GDM1 (cell line): ENCODE measurements at regions not wholly inside any gene's neighbourhood (a gene's known extent, or its start where the extent isn't known, plus 50 kb on each side); places are given as distances from the start of the nearest gene placed in this dataset.
"Not testable (repeated sequence)": the region's sequence is repeated elsewhere in the genome, so short reads cannot be mapped to it uniquely, and the experiment has no call there.

Source experiments
- DNase-seq: peaks from one replicate; lab custom pipeline; 2025; lab: John Stamatoyannopoulos, UW

GRCh38 chr14:71328183-71328582, 420.9 kb downstream of the PCNX1 start:
- no peak for DNase-seq

GRCh38 chr14:71328954-71329353, 421.7 kb downstream of the PCNX1 start:
- DNase-seq = no peak

GRCh38 chr14:71331403-71331802, 424.1 kb downstream of the PCNX1 start:
- DNase-seq = no peak

GRCh38 chr14:71332476-71332875, 425.2 kb downstream of the PCNX1 start:
- no peak for DNase-seq

- no peak for DNase-seq
Observed at GRCh38 chr14:71333705-71334104, 426.4 kb downstream of the PCNX1 start.

GRCh38 chr14:71336489-71337192, 429.4 kb downstream of the PCNX1 start:
- no peak for DNase-seq

GRCh38 chr14:71338153-71338552, 430.9 kb downstream of the PCNX1 start:
- no peak for DNase-seq

GRCh38 chr14:71339650-71340415, 432.6 kb downstream of the PCNX1 start:
- DNase-seq = no peak

GRCh38 chr14:71341156-71341555, 433.9 kb downstream of the PCNX1 start:
- DNase-seq = no peak

- DNase-seq = no peak
Observed at GRCh38 chr14:71343724-71344123, 436.5 kb downstream of the PCNX1 start.

GRCh38 chr14:71344506-71344905, 437.2 kb downstream of the PCNX1 start:
- DNase-seq = no peak

- no peak for DNase-seq
Observed at GRCh38 chr14:71346685-71347084, 439.4 kb downstream of the PCNX1 start.

GRCh38 chr14:71348394-71348793, 441.1 kb downstream of the PCNX1 start:
- no peak for DNase-seq

- DNase-seq = no peak
Observed at GRCh38 chr14:71348817-71349216, 441.6 kb downstream of the PCNX1 start.

- DNase-seq = no peak
Observed at GRCh38 chr14:71354142-71354541, 446.9 kb downstream of the PCNX1 start.

GRCh38 chr14:71354801-71355200, 447.5 kb downstream of the PCNX1 start:
- DNase-seq = no peak

- DNase-seq = no peak
Observed at GRCh38 chr14:71355324-71356201, 448.3 kb downstream of the PCNX1 start.

- no peak for DNase-seq
Observed at GRCh38 chr14:71358209-71358931, 451.1 kb downstream of the PCNX1 start.

- not testable (repeated sequence) for DNase-seq
Observed at GRCh38 chr14:71358932-71359421, 451.7 kb downstream of the PCNX1 start.

GRCh38 chr14:71359823-71360222, 452.6 kb downstream of the PCNX1 start:
- no peak for DNase-seq

GRCh38 chr14:71361336-71361735, 454.1 kb downstream of the PCNX1 start:
- DNase-seq = no peak

GRCh38 chr14:71361874-71362273, 454.6 kb downstream of the PCNX1 start:
- no peak for DNase-seq
